ENCODE measurements at regions not wholly inside any gene's neighbourhood (a gene's known extent, or its start where the extent isn't known, plus 50 kb on each side); places are given as distances from the start of the nearest gene placed in this dataset.

- DNase-seq (ENCODE audit: low spot score): no peak
- no peak for TF ChIP-seq CTCF (IDR thresholded peaks at IDR 0.05; ENCODE audit: extremely low read depth, missing control alignments)
These were observed 836.1 kb downstream of the CBLN2 start for GRCh38 chr18:71707985-71708500.

- no peak for DNase-seq (ENCODE audit: low spot score)
- TF ChIP-seq CTCF (IDR thresholded peaks at IDR 0.05; ENCODE audit: extremely low read depth, missing control alignments): no peak
These were observed 836.7 kb downstream of the CBLN2 start for GRCh38 chr18:71707400-71707799.

GRCh38 chr18:71689416-71690160 is 854.6 kb downstream of the CBLN2 start:
- DNase-seq (ENCODE audit: low spot score): no peak
- TF ChIP-seq CTCF (IDR thresholded peaks at IDR 0.05; ENCODE audit: extremely low read depth, missing control alignments): no peak

- no peak for DNase-seq (ENCODE audit: low spot score)
- no peak for TF ChIP-seq CTCF (IDR thresholded peaks at IDR 0.05; ENCODE audit: extremely low read depth, missing control alignments)
These were observed 861.6 kb downstream of the CBLN2 start for GRCh38 chr18:71682591-71682990.

- TF ChIP-seq CTCF (IDR thresholded peaks at IDR 0.05; ENCODE audit: extremely low read depth, missing control alignments): no peak
- DNase-seq (ENCODE audit: low spot score): no peak
These were observed 866.0 kb downstream of the CBLN2 start for GRCh38 chr18:71678144-71678543.

GRCh38 chr18:71673954-71674353 is 870.2 kb downstream of the CBLN2 start:
- TF ChIP-seq CTCF (IDR thresholded peaks at IDR 0.05; ENCODE audit: extremely low read depth, missing control alignments): no peak
- DNase-seq (ENCODE audit: low spot score): no peak

- TF ChIP-seq CTCF (IDR thresholded peaks at IDR 0.05; ENCODE audit: extremely low read depth, missing control alignments): no peak
- no peak for DNase-seq (ENCODE audit: low spot score)
These were observed 870.6 kb downstream of the CBLN2 start for GRCh38 chr18:71673498-71673897.
